ENCODE measurements at regions not wholly inside any gene's neighbourhood (a gene's known extent, or its start where the extent isn't known, plus 50 kb on each side); places are given as distances from the start of the nearest gene placed in this dataset.

DNA sequence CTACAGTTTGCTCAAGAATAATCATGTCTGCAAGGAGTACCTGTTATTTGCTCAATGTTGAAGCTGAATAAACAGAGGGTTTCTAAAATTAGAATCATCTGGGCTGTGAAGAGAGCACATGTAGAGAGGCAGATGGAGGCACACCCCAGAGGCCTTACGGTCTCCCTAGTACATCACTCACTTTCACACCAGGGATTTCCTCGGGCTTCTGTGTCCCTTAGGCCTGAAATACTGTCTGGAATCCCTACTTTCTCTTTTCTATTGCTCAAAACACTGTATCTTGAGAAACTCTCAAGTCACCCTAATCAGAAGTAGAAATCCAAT is 473.7 kb upstream of the ROBO2 start:
- TF ChIP-seq, protein P1, sequence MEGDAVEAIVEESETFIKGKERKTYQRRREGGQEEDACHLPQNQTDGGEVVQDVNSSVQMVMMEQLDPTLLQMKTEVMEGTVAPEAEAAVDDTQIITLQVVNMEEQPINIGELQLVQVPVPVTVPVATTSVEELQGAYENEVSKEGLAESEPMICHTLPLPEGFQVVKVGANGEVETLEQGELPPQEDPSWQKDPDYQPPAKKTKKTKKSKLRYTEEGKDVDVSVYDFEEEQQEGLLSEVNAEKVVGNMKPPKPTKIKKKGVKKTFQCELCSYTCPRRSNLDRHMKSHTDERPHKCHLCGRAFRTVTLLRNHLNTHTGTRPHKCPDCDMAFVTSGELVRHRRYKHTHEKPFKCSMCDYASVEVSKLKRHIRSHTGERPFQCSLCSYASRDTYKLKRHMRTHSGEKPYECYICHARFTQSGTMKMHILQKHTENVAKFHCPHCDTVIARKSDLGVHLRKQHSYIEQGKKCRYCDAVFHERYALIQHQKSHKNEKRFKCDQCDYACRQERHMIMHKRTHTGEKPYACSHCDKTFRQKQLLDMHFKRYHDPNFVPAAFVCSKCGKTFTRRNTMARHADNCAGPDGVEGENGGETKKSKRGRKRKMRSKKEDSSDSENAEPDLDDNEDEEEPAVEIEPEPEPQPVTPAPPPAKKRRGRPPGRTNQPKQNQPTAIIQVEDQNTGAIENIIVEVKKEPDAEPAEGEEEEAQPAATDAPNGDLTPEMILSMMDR (IDR thresholded peaks at IDR 0.05): no peak
- no peak for TF ChIP-seq EZH2phosphoT487 (IDR thresholded peaks at IDR 0.05)
- no peak for TF ChIP-seq EZH2 (IDR thresholded peaks at IDR 0.05)
